ENCODE measurements at regions not wholly inside any gene's neighbourhood (a gene's known extent, or its start where the extent isn't known, plus 50 kb on each side); places are given as distances from the start of the nearest gene placed in this dataset.

DNA sequence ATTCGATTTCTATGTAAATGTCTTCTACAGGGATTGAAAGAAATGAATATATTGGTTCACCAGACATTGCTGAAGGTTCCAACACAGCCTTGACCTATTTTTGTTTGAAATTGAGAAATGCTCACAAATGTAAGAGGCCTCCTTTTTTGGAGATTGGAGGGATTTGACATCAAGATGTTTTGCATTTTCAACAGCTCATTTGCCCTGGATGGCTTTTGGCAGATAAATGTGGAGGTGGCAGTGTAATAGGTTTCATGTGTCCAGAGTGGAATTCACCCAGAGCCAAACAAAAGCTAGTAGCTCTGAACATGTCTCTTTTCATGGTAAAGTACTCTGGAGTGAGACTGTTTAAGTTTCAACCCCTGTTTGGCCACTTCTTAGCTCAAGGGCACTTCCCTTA is 77.3 kb downstream of the PALM2AKAP2 start:
- Histone ChIP-seq H3K4me3 (no peak overlapping the region), H3K4me2 (no peak overlapping the region), H3K27ac (no peak overlapping the region), H3K9me3 (no peaks in the 10 kb centered on the region), H3K4me1 (no peaks in the 10 kb centered on the region)
- ChIA-PET CTCF (interaction anchor here (0.8 to 1.0 kb wide), 2 partner anchors 25 to 46 kb away, joined by 3 to 5 read pairs; no protein-coding TSS in a partner anchor), POLR2A (no interaction called here)
- TF ChIP-seq, protein P1, sequence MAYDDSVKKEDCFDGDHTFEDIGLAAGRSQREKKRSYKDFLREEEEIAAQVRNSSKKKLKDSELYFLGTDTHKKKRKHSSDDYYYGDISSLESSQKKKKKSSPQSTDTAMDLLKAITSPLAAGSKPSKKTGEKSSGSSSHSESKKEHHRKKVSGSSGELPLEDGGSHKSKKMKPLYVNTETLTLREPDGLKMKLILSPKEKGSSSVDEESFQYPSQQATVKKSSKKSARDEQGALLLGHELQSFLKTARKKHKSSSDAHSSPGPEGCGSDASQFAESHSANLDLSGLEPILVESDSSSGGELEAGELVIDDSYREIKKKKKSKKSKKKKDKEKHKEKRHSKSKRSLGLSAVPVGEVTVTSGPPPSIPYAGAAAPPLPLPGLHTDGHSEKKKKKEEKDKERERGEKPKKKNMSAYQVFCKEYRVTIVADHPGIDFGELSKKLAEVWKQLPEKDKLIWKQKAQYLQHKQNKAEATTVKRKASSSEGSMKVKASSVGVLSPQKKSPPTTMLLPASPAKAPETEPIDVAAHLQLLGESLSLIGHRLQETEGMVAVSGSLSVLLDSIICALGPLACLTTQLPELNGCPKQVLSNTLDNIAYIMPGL (CRISPR knock-in tag; IDR thresholded peaks at IDR 0.05; ENCODE audit: borderline replicate concordance), result no peak
- TF ChIP-seq EP300 (IDR thresholded peaks at IDR 0.05), result no peak
- no peak for TF ChIP-seq POLR2AphosphoS2 (conservative IDR thresholded peaks at IDR 0.05; ENCODE audit: low read length)
- WGBS (ENCODE audit: missing lambda C conversion rate), result 11% methylated on average over 1 of the region's 1 CpG
- ATAC-seq (no peak), FAIRE-seq (no peak), DNase-seq (ENCODE audit: low read depth in 1 of 2, low spot score in 1 of 2) (no peak)

DNA sequence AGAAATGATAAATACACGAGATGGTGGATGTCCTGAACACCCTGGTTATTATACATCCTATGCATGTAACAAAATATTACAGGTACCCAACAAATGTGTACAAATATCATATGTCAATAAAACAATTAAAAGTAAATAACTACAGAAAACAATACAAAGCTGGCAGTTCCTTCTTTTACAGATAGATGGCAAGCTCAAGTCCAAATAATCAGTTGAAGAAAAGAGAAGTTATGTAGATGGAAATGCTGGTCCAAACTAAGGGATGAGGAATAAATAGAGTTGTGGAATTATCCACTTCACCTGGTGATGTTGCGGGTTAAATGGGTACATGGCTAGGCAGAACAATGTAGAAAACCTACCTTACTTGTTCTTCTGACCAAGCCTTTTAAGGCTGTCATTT is 79.4 kb downstream of the PALM2AKAP2 start:
- POLR2A ChIA-PET, result no interaction called here
- ATAC-seq (no peak), DNase-seq (ENCODE audit: low read depth in 1 of 2, low spot score in 1 of 2) (no peak), FAIRE-seq (peak; percentile 67)
- CTCF ChIA-PET, result interaction anchor here (0.7 to 1.7 kb wide), 7 partner anchors 9 to 285 kb away, joined by 3 to 12 read pairs (median 3); no protein-coding TSS in a partner anchor
- TF ChIP-seq, protein P2, sequence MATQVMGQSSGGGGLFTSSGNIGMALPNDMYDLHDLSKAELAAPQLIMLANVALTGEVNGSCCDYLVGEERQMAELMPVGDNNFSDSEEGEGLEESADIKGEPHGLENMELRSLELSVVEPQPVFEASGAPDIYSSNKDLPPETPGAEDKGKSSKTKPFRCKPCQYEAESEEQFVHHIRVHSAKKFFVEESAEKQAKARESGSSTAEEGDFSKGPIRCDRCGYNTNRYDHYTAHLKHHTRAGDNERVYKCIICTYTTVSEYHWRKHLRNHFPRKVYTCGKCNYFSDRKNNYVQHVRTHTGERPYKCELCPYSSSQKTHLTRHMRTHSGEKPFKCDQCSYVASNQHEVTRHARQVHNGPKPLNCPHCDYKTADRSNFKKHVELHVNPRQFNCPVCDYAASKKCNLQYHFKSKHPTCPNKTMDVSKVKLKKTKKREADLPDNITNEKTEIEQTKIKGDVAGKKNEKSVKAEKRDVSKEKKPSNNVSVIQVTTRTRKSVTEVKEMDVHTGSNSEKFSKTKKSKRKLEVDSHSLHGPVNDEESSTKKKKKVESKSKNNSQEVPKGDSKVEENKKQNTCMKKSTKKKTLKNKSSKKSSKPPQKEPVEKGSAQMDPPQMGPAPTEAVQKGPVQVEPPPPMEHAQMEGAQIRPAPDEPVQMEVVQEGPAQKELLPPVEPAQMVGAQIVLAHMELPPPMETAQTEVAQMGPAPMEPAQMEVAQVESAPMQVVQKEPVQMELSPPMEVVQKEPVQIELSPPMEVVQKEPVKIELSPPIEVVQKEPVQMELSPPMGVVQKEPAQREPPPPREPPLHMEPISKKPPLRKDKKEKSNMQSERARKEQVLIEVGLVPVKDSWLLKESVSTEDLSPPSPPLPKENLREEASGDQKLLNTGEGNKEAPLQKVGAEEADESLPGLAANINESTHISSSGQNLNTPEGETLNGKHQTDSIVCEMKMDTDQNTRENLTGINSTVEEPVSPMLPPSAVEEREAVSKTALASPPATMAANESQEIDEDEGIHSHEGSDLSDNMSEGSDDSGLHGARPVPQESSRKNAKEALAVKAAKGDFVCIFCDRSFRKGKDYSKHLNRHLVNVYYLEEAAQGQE (IDR thresholded peaks at IDR 0.05), result no peak
- TF ChIP-seq ZNF302 (CRISPR knock-in tag; IDR thresholded peaks at IDR 0.05), result no peak
- TF ChIP-seq POLR2AphosphoS2 (conservative IDR thresholded peaks at IDR 0.05; ENCODE audit: low read length), result no peak
- TF ChIP-seq ZC3H11A (IDR thresholded peaks at IDR 0.05), result no peak
- no peak for TF ChIP-seq HOXA7 (CRISPR knock-in tag; IDR thresholded peaks at IDR 0.05)
- TF ChIP-seq, protein P3, sequence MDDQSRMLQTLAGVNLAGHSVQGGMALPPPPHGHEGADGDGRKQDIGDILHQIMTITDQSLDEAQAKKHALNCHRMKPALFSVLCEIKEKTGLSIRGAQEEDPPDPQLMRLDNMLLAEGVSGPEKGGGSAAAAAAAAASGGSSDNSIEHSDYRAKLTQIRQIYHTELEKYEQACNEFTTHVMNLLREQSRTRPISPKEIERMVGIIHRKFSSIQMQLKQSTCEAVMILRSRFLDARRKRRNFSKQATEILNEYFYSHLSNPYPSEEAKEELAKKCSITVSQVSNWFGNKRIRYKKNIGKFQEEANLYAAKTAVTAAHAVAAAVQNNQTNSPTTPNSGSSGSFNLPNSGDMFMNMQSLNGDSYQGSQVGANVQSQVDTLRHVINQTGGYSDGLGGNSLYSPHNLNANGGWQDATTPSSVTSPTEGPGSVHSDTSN (IDR thresholded peaks at IDR 0.05), result no peak
- no peak for TF ChIP-seq RNF2 (IDR thresholded peaks at IDR 0.05; ENCODE audit: borderline replicate concordance, low read depth)
- no peak for TF ChIP-seq CHD2 (IDR thresholded peaks at IDR 0.05; ENCODE audit: low read length, partially characterized antibody)
- TF ChIP-seq BHLHE40 (IDR thresholded peaks at IDR 0.05; ENCODE audit: low read depth, low read length), result no peak
- TF ChIP-seq SMC3 (IDR thresholded peaks at IDR 0.05), result no peak
- no peak for TF ChIP-seq JUNB (IDR thresholded peaks at IDR 0.05)
- no peak for TF ChIP-seq TFCP2L1 (CRISPR knock-in tag; IDR thresholded peaks at IDR 0.05)
- no peak overlapping the region for H3K4me3 ChIP-seq
- H3K27ac ChIP-seq, result no peak overlapping the region
- WGBS (ENCODE audit: missing lambda C conversion rate), result 6% methylated on average over 2 of the region's 2 CpGs
- H3K4me2 ChIP-seq, result no peak overlapping the region
- H3K9me3 ChIP-seq, result 0 out of 3 replicates have a peak, but pooled peaks cover 3% of the 10 kb centered on the region
- no peaks in the 10 kb centered on the region for H3K4me1 ChIP-seq

DNA sequence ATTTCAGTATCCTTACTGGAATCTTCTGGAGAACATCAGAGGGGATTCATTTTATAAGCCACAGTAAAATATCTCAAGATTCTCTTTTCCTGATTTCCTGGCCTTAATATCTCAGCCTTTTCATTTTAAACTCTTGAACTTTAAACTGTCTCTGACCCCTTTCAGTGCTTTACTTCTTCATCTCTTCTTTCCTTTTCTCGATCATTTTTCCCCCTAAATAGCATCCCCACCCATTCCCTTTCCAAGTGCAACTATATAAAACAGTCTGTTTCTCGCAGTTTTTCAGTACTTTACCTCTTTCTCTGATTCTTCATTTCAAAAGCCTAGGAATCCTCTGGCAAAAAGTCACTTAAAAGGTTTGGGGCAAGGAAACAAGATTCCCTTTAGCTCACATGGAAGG is 80.5 kb downstream of the PALM2AKAP2 start:
- Histone ChIP-seq H3K4me2 (no peak overlapping the region), H3K27ac (no peak overlapping the region), H3K9me3 (0 out of 3 replicates have a peak, but pooled peaks cover 3% of the 10 kb centered on the region), H3K4me1 (no peaks in the 10 kb centered on the region), H3K4me3 (no peak overlapping the region)
- TF ChIP-seq, protein P4, sequence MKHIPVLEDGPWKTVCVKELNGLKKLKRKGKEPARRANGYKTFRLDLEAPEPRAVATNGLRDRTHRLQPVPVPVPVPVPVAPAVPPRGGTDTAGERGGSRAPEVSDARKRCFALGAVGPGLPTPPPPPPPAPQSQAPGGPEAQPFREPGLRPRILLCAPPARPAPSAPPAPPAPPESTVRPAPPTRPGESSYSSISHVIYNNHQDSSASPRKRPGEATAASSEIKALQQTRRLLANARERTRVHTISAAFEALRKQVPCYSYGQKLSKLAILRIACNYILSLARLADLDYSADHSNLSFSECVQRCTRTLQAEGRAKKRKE (CRISPR knock-in tag; IDR thresholded peaks at IDR 0.05; ENCODE audit: low read depth), result no peak
- TF ChIP-seq, protein P5, sequence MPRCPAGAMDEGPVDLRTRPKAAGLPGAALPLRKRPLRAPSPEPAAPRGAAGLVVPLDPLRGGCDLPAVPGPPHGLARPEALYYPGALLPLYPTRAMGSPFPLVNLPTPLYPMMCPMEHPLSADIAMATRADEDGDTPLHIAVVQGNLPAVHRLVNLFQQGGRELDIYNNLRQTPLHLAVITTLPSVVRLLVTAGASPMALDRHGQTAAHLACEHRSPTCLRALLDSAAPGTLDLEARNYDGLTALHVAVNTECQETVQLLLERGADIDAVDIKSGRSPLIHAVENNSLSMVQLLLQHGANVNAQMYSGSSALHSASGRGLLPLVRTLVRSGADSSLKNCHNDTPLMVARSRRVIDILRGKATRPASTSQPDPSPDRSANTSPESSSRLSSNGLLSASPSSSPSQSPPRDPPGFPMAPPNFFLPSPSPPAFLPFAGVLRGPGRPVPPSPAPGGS (IDR thresholded peaks at IDR 0.05), result no peak
- no peak for TF ChIP-seq SREBF2 (IDR thresholded peaks at IDR 0.05)
- TF ChIP-seq BHLHE40 (IDR thresholded peaks at IDR 0.05; ENCODE audit: low read depth, low read length), result no peak
- TF ChIP-seq NFE2L2 (conservative IDR thresholded peaks at IDR 0.05; ENCODE audit: low read length), result no peak
- TF ChIP-seq MAFK (IDR thresholded peaks at IDR 0.05; ENCODE audit: partially characterized antibody), result no peak
- TF ChIP-seq MAZ (IDR thresholded peaks at IDR 0.05; ENCODE audit: borderline replicate concordance, low read depth, low read length), result no peak
- TF ChIP-seq HDAC2 (IDR thresholded peaks at IDR 0.05), result no peak
- CTCF ChIA-PET, result interaction anchor here (1.5 kb wide), 1 partner anchor 19 kb away, joined by 6 read pairs; no protein-coding TSS in a partner anchor
- ATAC-seq (no peak), FAIRE-seq (no peak), DNase-seq (ENCODE audit: low read depth in 1 of 2, low spot score in 1 of 2) (no peak)
- 1% methylated on average over 2 of the region's 2 CpGs for WGBS (ENCODE audit: missing lambda C conversion rate)
- POLR2A ChIA-PET, result no interaction called here

All from A549 (cell line).